IMR-90 (cell line): ENCODE measurements at regions not wholly inside any gene's neighbourhood (a gene's known extent, or its start where the extent isn't known, plus 50 kb on each side); places are given as distances from the start of the nearest gene placed in this dataset.

Experiments used
- ATAC-seq: fragments of 200-7000 bp; cut with Tn5 transposase; 2 replicates; pipeline ENCODE4 v1.9.1; 2020; ENCODE audit warnings: low read depth, mild to moderate bottlenecking, moderate library complexity
- BruUV-seq: library from RNA; stranded (reverse); fragments of 400-500 nt; replicated peaks from 2 replicates; lab custom pipeline; 2021; lab: Mats Ljungman, UMichigan
- CTCF ChIA-PET: fragments of 300-600 bp; formaldehyde crosslinking; extraction: SDS; loops from one replicate; lab custom pipeline; 2021; ENCODE audit warnings: antibody characterized with exemption; lab: Yijun Ruan, JAX
- POLR2A ChIA-PET: fragments of 300-600 bp; sonication (Branson Sonifier 250); formaldehyde crosslinking; loops from one replicate; lab custom pipeline; 2022; ENCODE audit warnings: antibody characterized with exemption; ENCODE audit not compliant: unreplicated experiment; lab: Charles Lee
- DNase-seq: peaks from one replicate; pipeline ENCODE4 v3.0.0; 2013
- H2AFZ ChIP-seq: replicated peaks from 2 replicates; pipeline ENCODE3; 2013; ENCODE audit warnings: low read length, mild to moderate bottlenecking; ENCODE audit not compliant: poor library complexity
- H2AK5ac ChIP-seq: 2 replicates; pipeline ENCODE4 v1.6.1; 2013; ENCODE audit warnings: low read depth, low read length, inconsistent platforms
- H2AK9ac ChIP-seq: replicated peaks from 2 replicates; pipeline ENCODE3; 2013; ENCODE audit warnings: mild to moderate bottlenecking, low read depth, low read length, moderate library complexity; ENCODE audit not compliant: poor library complexity
- H2BK120ac ChIP-seq: 2 replicates; pipeline ENCODE4 v1.6.1; 2013; ENCODE audit warnings: low read depth, low read length, inconsistent platforms
- H2BK15ac ChIP-seq: 3 replicates; pipeline ENCODE4 v1.6.1; 2013; ENCODE audit warnings: low read depth, low read length, inconsistent platforms
- H2BK20ac ChIP-seq: 2 replicates; pipeline ENCODE4 v1.6.1; 2013; ENCODE audit warnings: low read depth, mild to moderate bottlenecking, inconsistent platforms, low read length, moderate library complexity
- H2BK5ac ChIP-seq: 2 replicates; pipeline ENCODE4 v1.6.1; 2013; ENCODE audit warnings: mild to moderate bottlenecking, low read depth, low read length, inconsistent platforms; ENCODE audit not compliant: poor library complexity, severe bottlenecking
- H3K14ac ChIP-seq: replicated peaks from 2 replicates; pipeline ENCODE4 v1.6.1; 2013; ENCODE audit warnings: low read depth, low read length, inconsistent platforms
- H3K18ac ChIP-seq: 2 replicates; pipeline ENCODE4 v1.6.1; 2013; ENCODE audit warnings: low read depth, low read length, control low read depth
- H3K23ac ChIP-seq: 2 replicates; pipeline ENCODE4 v1.6.1; 2013; ENCODE audit warnings: low read depth, low read length, inconsistent platforms
- H3K27ac ChIP-seq: 2 replicates; pipeline ENCODE4 v1.5.1; 2013; ENCODE audit warnings: mild to moderate bottlenecking, control low read depth, low read length; ENCODE audit not compliant: insufficient read depth
- H3K27me3 ChIP-seq: 2 replicates; pipeline ENCODE4 v1.6.1; 2013; ENCODE audit warnings: low read length; ENCODE audit not compliant: control insufficient read depth, insufficient read depth
- H3K36me3 ChIP-seq: 2 replicates; pipeline ENCODE4 v1.6.1; 2013; ENCODE audit warnings: low read length, mixed read lengths; ENCODE audit not compliant: control insufficient read depth, insufficient read depth
- H3K4ac ChIP-seq: 2 replicates; pipeline ENCODE4 v1.6.1; 2013; ENCODE audit warnings: low read depth, low read length, inconsistent platforms
- H3K4me1 ChIP-seq: 2 replicates; pipeline ENCODE4 v1.6.1; 2013; ENCODE audit warnings: low read length, mixed read lengths; ENCODE audit not compliant: control insufficient read depth, insufficient read depth
- H3K4me2 ChIP-seq: 2 replicates; pipeline ENCODE4 v1.6.1; 2013; ENCODE audit warnings: low read depth, mild to moderate bottlenecking, control low read depth, low read length, moderate library complexity
- H3K4me3 ChIP-seq: 2 replicates; pipeline ENCODE4 v1.5.1; 2013; ENCODE audit warnings: low read depth, mild to moderate bottlenecking, control low read depth, low read length, moderate library complexity; ENCODE audit not compliant: insufficient read depth
- H3K56ac ChIP-seq: 2 replicates; pipeline ENCODE4 v1.6.1; 2013; ENCODE audit warnings: low read length, inconsistent platforms; ENCODE audit not compliant: insufficient read depth; ENCODE audit errors: extremely low read depth
- H3K79me1 ChIP-seq, 2 experiments: 2 replicates each; pipeline ENCODE4 v1.6.1; 2013; ENCODE audit warnings: low read length in 2 of 2, inconsistent platforms in 1 of 2, low read depth in 1 of 2
- H3K9ac ChIP-seq: 2 replicates; pipeline ENCODE4 v1.6.1; 2013; ENCODE audit warnings: low read depth, low read length, control low read depth
- H3K9me1 ChIP-seq: 2 replicates; pipeline ENCODE4 v1.6.1; 2013; ENCODE audit warnings: low read length, inconsistent platforms; ENCODE audit not compliant: insufficient read depth
- H3K9me3 ChIP-seq: 2 replicates; pipeline ENCODE4 v1.6.1; 2013; ENCODE audit warnings: low read length; ENCODE audit not compliant: control insufficient read depth, insufficient read depth
- H4K20me1 ChIP-seq: 2 replicates; pipeline ENCODE4 v1.6.1; 2013; ENCODE audit warnings: low read length, inconsistent platforms; ENCODE audit not compliant: insufficient read depth
- H4K5ac ChIP-seq: 2 replicates; pipeline ENCODE4 v1.6.1; 2013; ENCODE audit warnings: mild to moderate bottlenecking, low read depth, low read length, control low read depth
- H4K8ac ChIP-seq, 2 experiments: 2 replicates each; pipeline ENCODE4 v1.6.1; 2013; ENCODE audit warnings: low read depth in 2 of 2, low read length in 2 of 2, control low read depth in 1 of 2, inconsistent platforms in 1 of 2
- H4K91ac ChIP-seq: 2 replicates; pipeline ENCODE4 v1.6.1; 2013; ENCODE audit warnings: low read depth, low read length, inconsistent platforms; ENCODE audit not compliant: insufficient read depth
- CEBPB ChIP-seq: IDR thresholded peaks from 2 replicates; pipeline ENCODE4 v1.6.1; 2012; ENCODE audit warnings: low read depth, low read length, improper control_type of control experiment
- WGBS, 2 experiments: methylation state at CpG; one replicate each; pipeline versions ENCODE4 v1.1.5 to v1.1.7; 2013; ENCODE audit warnings: missing lambda C conversion rate in 2 of 2; ENCODE audit not compliant: insufficient read length in 1 of 2; ENCODE audit errors: extremely low coverage in 2 of 2; 5-methylcytosine and 5-hydroxymethylcytosine counted together
- dilution Hi-C: fragments of 300-500 bp; cut with HindIII; formaldehyde crosslinking; loops from one replicate; pipeline ENCODE4 v1.14.3; 2018; ENCODE audit warnings: low sequenced_read_pairs; ENCODE audit not compliant: unreplicated experiment
- in situ Hi-C: fragments of 300-500 bp; cut with MboI; formaldehyde crosslinking; loops from 3 replicates; pipeline ENCODE4 v1.14.3; 2019; ENCODE audit warnings: low sequenced_read_pairs, inconsistent platforms, mixed read lengths
- intact Hi-C: fragments of 100-400 bp; cut with micrococcal nuclease; formaldehyde crosslinking; loops from 2 replicates; pipeline ENCODE4 v1.10.0; 2022

DNA sequence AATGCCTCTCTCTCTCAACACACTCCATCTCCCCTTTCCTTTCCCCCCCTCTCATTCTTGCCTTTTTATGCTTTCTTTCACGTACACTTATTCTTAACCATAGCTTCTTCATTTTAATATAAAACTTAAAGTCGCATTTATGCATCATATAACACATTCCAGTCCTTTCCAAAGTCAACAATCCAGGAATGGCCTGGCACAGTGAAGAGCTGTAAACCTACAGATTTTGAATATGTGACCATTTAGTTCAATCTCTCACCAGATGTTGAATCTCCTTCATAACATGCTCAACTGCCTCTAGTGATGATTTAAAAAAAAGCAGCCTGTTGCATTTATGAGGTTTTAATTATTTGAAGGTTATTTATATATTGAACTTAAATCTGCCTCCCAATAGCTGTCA is 186.2 kb upstream of the GRAMD2B start:
- intact Hi-C loops (no loop called here), dilution Hi-C loops (no loop called here), in situ Hi-C loops (no loop called here)
- H3K9me1 ChIP-seq: no peaks in the 10 kb centered on the region
- H3K27me3 ChIP-seq: no peaks in the 10 kb centered on the region; the same call in 1 of the 2 replicates
- no peak overlapping the region for H2BK20ac ChIP-seq
- no peak for ATAC-seq
- ChIA-PET POLR2A (no interaction called here), CTCF (no interaction called here)
- H2BK15ac ChIP-seq: no peak overlapping the region
- TF ChIP-seq CEBPB: no peak
- BruUV-seq: no TSS peak
- H4K20me1 ChIP-seq: no peaks in the 10 kb centered on the region
- no peak overlapping the region for H4K5ac ChIP-seq
- H3K4me2 ChIP-seq: no peak overlapping the region
- no peak overlapping the region for H2BK5ac ChIP-seq
- no peak overlapping the region for H3K18ac ChIP-seq
- H3K4ac ChIP-seq: no peak overlapping the region
- no peaks in the 10 kb centered on the region for H3K9me3 ChIP-seq
- H3K14ac ChIP-seq: no peak overlapping the region
- no peak for DNase-seq
- H4K8ac ChIP-seq: no peak overlapping the region
- no peak overlapping the region for H3K4me3 ChIP-seq
- no peak overlapping the region for H2AK9ac ChIP-seq
- no peak overlapping the region for H4K91ac ChIP-seq
- no peak overlapping the region for H3K23ac ChIP-seq
- no peaks in the 10 kb centered on the region for H3K79me1 ChIP-seq
- no peak overlapping the region for H2BK120ac ChIP-seq
- H2AK5ac ChIP-seq: no peak overlapping the region
- H3K56ac ChIP-seq: no peak overlapping the region
- H3K9ac ChIP-seq: no peak overlapping the region
- no peaks in the 10 kb centered on the region for H3K4me1 ChIP-seq
- H3K36me3 ChIP-seq: no peaks in the 10 kb centered on the region
- H3K27ac ChIP-seq: no peak overlapping the region
- 100% methylated on average over 1 of the region's 2 CpGs; no CpG with 5 or more reads in 1 of the 2 experiments for WGBS, 2 experiments
- H2AFZ ChIP-seq: no peak overlapping the region
